GM12865 (cell line): ENCODE measurements at regions not wholly inside any gene's neighbourhood (a gene's known extent, or its start where the extent isn't known, plus 50 kb on each side); places are given as distances from the start of the nearest gene placed in this dataset.

Experiments used
- DNase-seq: peaks from one replicate; pipeline ENCODE4 v3.0.0; 2010; ENCODE audit warnings: low read depth
- H3K4me3 ChIP-seq: 2 replicates; pipeline ENCODE4 v1.5.1; 2011; ENCODE audit warnings: mild to moderate bottlenecking, low read depth, low read length, control low read depth
- CTCF ChIP-seq: IDR thresholded peaks from 2 replicates; pipeline ENCODE4 v1.5.1; 2011; ENCODE audit warnings: low read length, control low read depth, low read depth, inconsistent platforms; ENCODE audit not compliant: insufficient read depth; ENCODE audit errors: missing control alignments

GRCh38 chr4:112840619-112841018, 203.7 kb downstream of the LARP7 start:
- H3K4me3 ChIP-seq = no peak overlapping the region
- no peak for DNase-seq
- no peak for TF ChIP-seq CTCF

- no peak overlapping the region for H3K4me3 ChIP-seq
- no peak for DNase-seq
- no peak for TF ChIP-seq CTCF
Observed at GRCh38 chr4:112842513-112842912, 205.6 kb downstream of the LARP7 start.

- no peak overlapping the region for H3K4me3 ChIP-seq
- TF ChIP-seq CTCF = no peak
- no peak for DNase-seq
Observed at GRCh38 chr4:112845386-112845785, 204.1 kb upstream of the ANK2 start.

- DNase-seq = no peak
- no peak for TF ChIP-seq CTCF
- no peak overlapping the region for H3K4me3 ChIP-seq
Observed at GRCh38 chr4:112847045-112847444, 202.4 kb upstream of the ANK2 start.

- no peak for DNase-seq
- H3K4me3 ChIP-seq = no peak overlapping the region
- TF ChIP-seq CTCF = no peak
Observed at GRCh38 chr4:112847781-112848180, 201.7 kb upstream of the ANK2 start.

GRCh38 chr4:112848911-112849310, 200.5 kb upstream of the ANK2 start:
- DNase-seq = no peak
- H3K4me3 ChIP-seq = no peak overlapping the region
- no peak for TF ChIP-seq CTCF

- DNase-seq = no peak
- no peak overlapping the region for H3K4me3 ChIP-seq
- no peak for TF ChIP-seq CTCF
Observed at GRCh38 chr4:112852601-112853000, 196.9 kb upstream of the ANK2 start.
